GM12875 (cell line): ENCODE measurements at regions not wholly inside any gene's neighbourhood (a gene's known extent, or its start where the extent isn't known, plus 50 kb on each side); places are given as distances from the start of the nearest gene placed in this dataset.

Experiments
- H3K4me3 ChIP-seq: one replicate; pipeline ENCODE4 v1.5.1; 2011; ENCODE audit warnings: low read depth, low read length, control low read depth
- TF ChIP-seq, protein P1 (sequence below): IDR thresholded peaks from 2 replicates; pipeline ENCODE4 v1.5.1; 2011; ENCODE audit warnings: low read depth, mild to moderate bottlenecking, control low read depth, inconsistent platforms, low read length, moderate library complexity, borderline replicate concordance; ENCODE audit not compliant: insufficient read depth

DNA sequence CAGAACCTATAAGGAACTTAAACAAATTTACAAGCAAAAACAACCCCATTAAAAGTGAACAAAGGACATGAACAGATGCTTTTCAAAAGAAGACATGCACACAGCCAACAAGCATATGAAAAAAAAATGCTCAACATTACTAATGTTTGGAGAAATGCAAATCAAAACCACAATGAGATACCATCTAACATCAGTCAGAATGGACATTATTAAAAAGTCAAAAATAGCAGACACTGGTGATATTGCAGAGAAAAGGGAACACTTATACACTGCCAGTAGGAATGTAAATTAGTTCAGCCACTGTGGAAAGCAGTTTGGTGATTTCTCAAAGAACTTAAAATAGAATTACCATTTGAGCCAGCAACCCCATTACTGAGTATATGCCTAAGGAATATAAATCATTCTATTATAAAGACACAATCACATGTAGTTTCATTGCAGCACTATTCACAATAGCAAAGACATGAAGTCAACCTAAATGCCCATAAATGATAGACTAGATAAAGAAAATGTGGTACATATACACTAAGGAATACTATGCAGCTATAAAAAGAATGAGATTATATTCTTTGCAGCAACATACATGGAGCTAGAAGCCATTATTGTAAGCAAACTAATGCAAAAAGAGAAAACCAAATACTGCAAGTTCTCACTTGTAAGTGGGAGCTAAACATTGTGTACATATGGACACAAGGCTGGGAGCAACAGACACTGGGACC, 1509.4 kb downstream of the TECRL start:
- TF ChIP-seq, protein P1, sequence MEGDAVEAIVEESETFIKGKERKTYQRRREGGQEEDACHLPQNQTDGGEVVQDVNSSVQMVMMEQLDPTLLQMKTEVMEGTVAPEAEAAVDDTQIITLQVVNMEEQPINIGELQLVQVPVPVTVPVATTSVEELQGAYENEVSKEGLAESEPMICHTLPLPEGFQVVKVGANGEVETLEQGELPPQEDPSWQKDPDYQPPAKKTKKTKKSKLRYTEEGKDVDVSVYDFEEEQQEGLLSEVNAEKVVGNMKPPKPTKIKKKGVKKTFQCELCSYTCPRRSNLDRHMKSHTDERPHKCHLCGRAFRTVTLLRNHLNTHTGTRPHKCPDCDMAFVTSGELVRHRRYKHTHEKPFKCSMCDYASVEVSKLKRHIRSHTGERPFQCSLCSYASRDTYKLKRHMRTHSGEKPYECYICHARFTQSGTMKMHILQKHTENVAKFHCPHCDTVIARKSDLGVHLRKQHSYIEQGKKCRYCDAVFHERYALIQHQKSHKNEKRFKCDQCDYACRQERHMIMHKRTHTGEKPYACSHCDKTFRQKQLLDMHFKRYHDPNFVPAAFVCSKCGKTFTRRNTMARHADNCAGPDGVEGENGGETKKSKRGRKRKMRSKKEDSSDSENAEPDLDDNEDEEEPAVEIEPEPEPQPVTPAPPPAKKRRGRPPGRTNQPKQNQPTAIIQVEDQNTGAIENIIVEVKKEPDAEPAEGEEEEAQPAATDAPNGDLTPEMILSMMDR, result no peak
- no peak overlapping the region for H3K4me3 ChIP-seq

- H3K4me3 ChIP-seq, result no peak overlapping the region
- TF ChIP-seq, protein P1, result no peak
Measured at GRCh38 chr4:62898115-62898514, 1511.1 kb downstream of the TECRL start.

- no peak overlapping the region for H3K4me3 ChIP-seq
- TF ChIP-seq, protein P1, result no peak
Measured at GRCh38 chr4:62896721-62897120, 1512.5 kb downstream of the TECRL start.

DNA sequence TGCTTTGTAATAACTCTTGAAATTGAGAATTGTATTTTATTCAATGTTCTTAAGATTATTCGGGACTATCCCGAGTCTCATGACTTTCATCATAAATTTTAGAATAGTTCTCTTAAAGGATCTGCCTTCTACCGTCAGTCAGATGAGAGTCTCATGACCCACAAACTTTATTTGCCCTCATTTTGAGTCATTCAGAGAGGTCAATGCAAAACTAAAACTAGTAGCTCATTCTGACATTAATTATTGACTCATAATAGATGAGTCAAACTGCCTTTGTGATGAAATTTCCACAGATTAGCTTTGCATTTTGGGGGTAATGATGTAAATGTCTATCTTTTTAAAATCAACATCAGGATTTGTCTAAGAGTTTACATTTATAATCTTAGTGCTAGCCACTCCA, 1527.3 kb downstream of the TECRL start:
- TF ChIP-seq, protein P1, result no peak
- no peak overlapping the region for H3K4me3 ChIP-seq

GRCh38 chr4:62881210-62881609, 1528.0 kb downstream of the TECRL start:
- TF ChIP-seq, protein P1, result no peak

DNA sequence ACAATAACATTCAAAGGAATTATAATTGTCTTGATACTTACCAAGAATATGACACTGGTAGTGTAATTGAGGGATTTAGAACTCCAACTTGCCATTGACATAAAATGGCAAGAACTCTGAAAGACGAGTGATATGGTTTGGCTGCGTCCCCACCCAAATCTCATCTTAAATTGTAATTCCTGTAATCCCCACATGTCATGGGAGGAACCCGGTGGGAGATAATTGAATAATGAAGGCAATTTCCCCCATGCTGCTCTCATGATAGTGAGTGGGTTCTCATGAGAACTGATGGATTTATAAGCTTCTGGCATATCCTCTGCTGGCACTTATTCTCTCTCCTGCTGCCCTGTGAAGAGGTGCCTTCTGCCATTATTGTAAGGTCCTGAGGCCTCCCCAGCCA, 1536.4 kb downstream of the TECRL start:
- TF ChIP-seq, protein P1, result no peak

More at GRCh38 chr4:62881210-62881609, 1528.0 kb downstream of the TECRL start:
- no peak overlapping the region for H3K4me3 ChIP-seq

DNA sequence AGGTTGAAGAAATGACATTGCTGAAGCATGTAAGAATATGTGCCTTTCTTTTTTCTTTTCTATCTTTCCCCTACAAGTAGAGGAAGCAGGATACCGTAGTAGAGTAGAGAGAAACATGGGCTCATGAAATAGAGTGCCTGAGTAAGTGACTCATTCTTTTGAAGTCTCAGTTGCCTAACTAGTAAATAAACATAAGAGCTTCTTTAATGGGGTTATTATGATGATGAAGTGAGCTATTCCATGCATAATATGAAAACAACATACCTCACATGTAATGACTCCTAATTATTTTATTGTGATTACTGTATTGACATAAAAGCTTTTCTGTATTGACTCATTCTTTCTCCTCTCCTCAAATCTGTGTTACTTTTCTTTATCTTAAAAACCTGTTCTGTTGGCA, 1538.2 kb downstream of the TECRL start:
- TF ChIP-seq, protein P1, result no peak
- no peak overlapping the region for H3K4me3 ChIP-seq

More for the DNA sequence above, 1536.4 kb downstream of the TECRL start:
- H3K4me3 ChIP-seq, result no peak overlapping the region
